H1 (cell line): ENCODE measurements at regions not wholly inside any gene's neighbourhood (a gene's known extent, or its start where the extent isn't known, plus 50 kb on each side); places are given as distances from the start of the nearest gene placed in this dataset.

ENCODE experiments used
- CTCF ChIA-PET: fragments of 300-600 bp; sonication (Branson Sonifier 250); formaldehyde crosslinking; loops from one replicate; lab custom pipeline; 2021; ENCODE audit not compliant: partially characterized antibody; lab: Charles Lee
- POLR2A ChIA-PET: fragments of 300-600 bp; sonication (Branson Sonifier 250); formaldehyde crosslinking; loops from one replicate; lab custom pipeline; 2021; ENCODE audit warnings: inconsistent platforms; ENCODE audit not compliant: partially characterized antibody; lab: Charles Lee
- DNase-seq, 2 experiments: peaks; one replicate each; pipeline versions ENCODE4 v3.0.0 to v3.0.0-alpha.2; 2010 to 2022; ENCODE audit warnings: low spot score in 2 of 2, low read depth in 1 of 2, mixed read lengths in 1 of 2
- FAIRE-seq: peaks from 2 replicates; lab custom pipeline; 2011; peaks lifted over from hg19 to GRCh38; lab: Jason Lieb, UNC
- H2AFZ ChIP-seq: 2 replicates; pipeline ENCODE4 v1.8.1; 2012; ENCODE audit warnings: low read length, inconsistent platforms
- H2AK5ac ChIP-seq: 2 replicates; pipeline ENCODE4 v1.6.1; 2013; ENCODE audit warnings: low read depth, low read length
- H2BK120ac ChIP-seq: replicated peaks from 2 replicates; pipeline ENCODE3; 2013; ENCODE audit warnings: low read depth, low read length, inconsistent platforms
- H2BK12ac ChIP-seq: 2 replicates; pipeline ENCODE4 v1.6.1; 2013; ENCODE audit warnings: low read depth, low read length
- H2BK15ac ChIP-seq: 2 replicates; pipeline ENCODE4 v1.6.1; 2013; ENCODE audit warnings: low read length
- H2BK20ac ChIP-seq: 2 replicates; pipeline ENCODE4 v1.6.1; 2013; ENCODE audit warnings: low read length
- H2BK5ac ChIP-seq: 2 replicates; pipeline ENCODE4 v1.6.1; 2013; ENCODE audit warnings: low read depth, low read length
- H3K14ac ChIP-seq: 2 replicates; pipeline ENCODE4 v1.6.1; 2013; ENCODE audit warnings: inconsistent platforms; ENCODE audit not compliant: insufficient read length
- H3K18ac ChIP-seq: 2 replicates; pipeline ENCODE4 v1.6.1; 2013; ENCODE audit warnings: low read length; ENCODE audit errors: extremely low read depth
- H3K23ac ChIP-seq: 2 replicates; pipeline ENCODE4 v1.6.1; 2013; ENCODE audit warnings: inconsistent platforms; ENCODE audit not compliant: insufficient read length
- H3K23me2 ChIP-seq: 2 replicates; pipeline ENCODE4 v1.6.1; 2013; ENCODE audit warnings: low read depth, low read length
- H3K27ac ChIP-seq: 2 replicates; pipeline ENCODE4 v1.6.1; 2011; ENCODE audit warnings: low read depth, low read length, inconsistent platforms
- H3K27me3 ChIP-seq, 4 experiments: replicated peaks in 1 of 4; 1 replicate in 1 of 4; 2 replicates in 3 of 4; pipeline versions ENCODE4 v1.6.1 to v1.8.1; 2011 to 2013; ENCODE audit warnings: low read length in 3 of 4, mild to moderate bottlenecking in 3 of 4, inconsistent platforms in 2 of 4, mixed read lengths in 2 of 4, moderate library complexity in 1 of 4; ENCODE audit not compliant: control insufficient read depth in 3 of 4, insufficient read depth in 3 of 4; ENCODE audit errors: extremely low read depth in 1 of 4
- H3K36me3 ChIP-seq, 4 experiments: 2 replicates each; pipeline versions ENCODE4 v1.6.1 to v1.8.1; 2011 to 2013; ENCODE audit warnings: mild to moderate bottlenecking in 4 of 4, low read length in 3 of 4, moderate library complexity in 2 of 4, control low read depth in 1 of 4, inconsistent platforms in 1 of 4; ENCODE audit not compliant: insufficient read depth in 4 of 4, control insufficient read depth in 2 of 4
- H3K4ac ChIP-seq: replicated peaks from 2 replicates; pipeline ENCODE3; 2013; ENCODE audit warnings: low read length, low read depth, mixed read lengths, inconsistent platforms; ENCODE audit not compliant: insufficient read length
- H3K4me1 ChIP-seq, 4 experiments: replicated peaks in 1 of 4; 1 replicate in 1 of 4; 2 replicates in 3 of 4; pipeline versions ENCODE4 v1.6.1 to v1.8.1; 2011 to 2013; ENCODE audit warnings: low read length in 3 of 4, inconsistent platforms in 2 of 4, mixed read lengths in 1 of 4; ENCODE audit not compliant: insufficient read depth in 4 of 4, control insufficient read depth in 3 of 4
- H3K4me2 ChIP-seq, 2 experiments: 2 replicates each; pipeline versions ENCODE4 v1.6.1 to v1.8.1; 2011 to 2013; ENCODE audit warnings: low read depth in 2 of 2, low read length in 2 of 2, control low read depth in 1 of 2, inconsistent platforms in 1 of 2, mild to moderate bottlenecking in 1 of 2; ENCODE audit not compliant: insufficient read depth in 1 of 2
- H3K4me3 ChIP-seq, 4 experiments: fragments of 200-600, 300-600 bp in 1 of 4; sonication (generic), shearing (Covaris generic), sonication (Bioruptor Twin) in 1 of 4; 2 replicates each; pipeline versions ENCODE4 v1.5.1 to v1.8.1; 2011 to 2016; ENCODE audit warnings: low read length in 4 of 4, low read depth in 3 of 4, control low read depth in 2 of 4, inconsistent platforms in 2 of 4, mild to moderate bottlenecking in 2 of 4, mixed read lengths in 1 of 4, moderate library complexity in 1 of 4; ENCODE audit not compliant: insufficient read depth in 2 of 4; ENCODE audit errors: extremely low read depth in 1 of 4
- H3K56ac ChIP-seq: replicated peaks from 2 replicates; pipeline ENCODE3; 2013; ENCODE audit warnings: low read depth, mild to moderate bottlenecking, mixed read lengths, low read length, inconsistent platforms; ENCODE audit not compliant: insufficient read length
- H3K79me1 ChIP-seq: 2 replicates; pipeline ENCODE4 v1.6.1; 2013; ENCODE audit warnings: low read depth, low read length, control low read depth
- H3K79me2 ChIP-seq, 2 experiments: 2 replicates each; pipeline versions ENCODE4 v1.6.1 to v1.8.1; 2012 to 2013; ENCODE audit warnings: low read length in 2 of 2, mild to moderate bottlenecking in 2 of 2, inconsistent platforms in 1 of 2; ENCODE audit not compliant: insufficient read depth in 2 of 2, control insufficient read depth in 1 of 2
- H3K9ac ChIP-seq, 4 experiments: replicated peaks in 1 of 4; 1 replicate in 1 of 4; 2 replicates in 3 of 4; pipeline versions ENCODE4 v1.6.1 to v1.8.1; 2011 to 2013; ENCODE audit warnings: low read depth in 3 of 4, low read length in 3 of 4, control low read depth in 2 of 4, mild to moderate bottlenecking in 2 of 4, moderate library complexity in 2 of 4, inconsistent platforms in 1 of 4; ENCODE audit errors: extremely low read depth in 1 of 4
- H3K9me3 ChIP-seq, 2 experiments: 2 replicates each; pipeline versions ENCODE4 v1.6.1 to v1.8.1; 2012 to 2013; ENCODE audit warnings: mild to moderate bottlenecking in 2 of 2, moderate library complexity in 2 of 2, control low read depth in 1 of 2, inconsistent platforms in 1 of 2, low read depth in 1 of 2, low read length in 1 of 2, mixed read lengths in 1 of 2; ENCODE audit not compliant: insufficient read depth in 2 of 2
- H4K20me1 ChIP-seq, 2 experiments: replicated peaks in 1 of 2; 2 replicates each; pipeline versions ENCODE3 to v1.8.1; 2011 to 2013; ENCODE audit warnings: inconsistent platforms in 2 of 2, low read length in 2 of 2, mild to moderate bottlenecking in 1 of 2; ENCODE audit not compliant: insufficient read depth in 2 of 2, control insufficient read depth in 1 of 2
- H4K5ac ChIP-seq: 2 replicates; pipeline ENCODE4 v1.6.1; 2013; ENCODE audit warnings: low read length, low read depth, mixed read lengths, inconsistent platforms; ENCODE audit not compliant: insufficient read length
- H4K8ac ChIP-seq: 2 replicates; pipeline ENCODE4 v1.8.0; 2013; ENCODE audit warnings: mild to moderate bottlenecking, moderate library complexity, low read length, inconsistent platforms; ENCODE audit not compliant: insufficient read depth; ENCODE audit errors: extremely low read depth
- H4K91ac ChIP-seq: replicated peaks from 2 replicates; pipeline ENCODE3; 2013; ENCODE audit warnings: low read length, mixed read lengths, inconsistent platforms; ENCODE audit not compliant: insufficient read length
- BCL11A ChIP-seq, 2 experiments: IDR thresholded peaks; one replicate each; pipeline ENCODE4 v1.6.1; 2011; ENCODE audit warnings: low read depth in 2 of 2, low read length in 2 of 2, mild to moderate bottlenecking in 2 of 2
- CBX8 ChIP-seq: fragments of 300-800, 300-1000 bp; sonication (generic); IDR thresholded peaks from 2 replicates; pipeline ENCODE4 v1.7.1; 2016; ENCODE audit warnings: low read depth, low read length, borderline replicate concordance
- CEBPB ChIP-seq: IDR thresholded peaks from 2 replicates; pipeline ENCODE4 v1.6.1; 2012; ENCODE audit warnings: low read depth, low read length
- FOSL1 ChIP-seq: IDR thresholded peaks from 2 replicates; pipeline ENCODE4 v1.6.1; 2011; ENCODE audit warnings: mild to moderate bottlenecking, low read depth, low read length, moderate library complexity; ENCODE audit not compliant: insufficient read depth
- KDM5A ChIP-seq: fragments of 200-600 bp; IDR thresholded peaks from 2 replicates; pipeline ENCODE4 v1.7.1; 2012; ENCODE audit warnings: mild to moderate bottlenecking, low read length, inconsistent platforms, mixed read lengths
- PHF8 ChIP-seq: fragments of 200-600 bp; sonication (generic); conservative IDR thresholded peaks from 2 replicates; pipeline ENCODE4 v1.7.1; 2012; ENCODE audit warnings: low read depth, mild to moderate bottlenecking, inconsistent platforms, low read length, moderate library complexity
- RNF2 ChIP-seq: fragments of 200-900, 300-1000 bp; sonication (generic); IDR thresholded peaks from 2 replicates; pipeline ENCODE4 v1.7.1; 2016; ENCODE audit warnings: borderline replicate concordance, low read depth, mild to moderate bottlenecking, antibody characterized with exemption, low read length; ENCODE audit not compliant: poor library complexity, severe bottlenecking; ENCODE audit errors: missing control alignments
- SP1 ChIP-seq: IDR thresholded peaks from 2 replicates; pipeline ENCODE4 v1.6.1; 2011; ENCODE audit warnings: low read depth, low read length
- TAF7 ChIP-seq: optimal IDR thresholded peaks from 2 replicates; pipeline ENCODE3; 2011; ENCODE audit warnings: low read depth, mild to moderate bottlenecking, inconsistent platforms, low read length, moderate library complexity, borderline replicate concordance
- TBP ChIP-seq: IDR thresholded peaks from 2 replicates; pipeline ENCODE4 v1.6.1; 2011; ENCODE audit warnings: low read depth, low read length, improper control_type of control experiment
- WGBS, 2 experiments: shearing (Covaris generic) in 1 of 2; methylation state at CpG; one replicate each; pipeline versions ENCODE4 v1.1.6 to v1.1.7; 2013 to 2015; ENCODE audit warnings: low lambda C conversion rate in 2 of 2, mixed read lengths in 2 of 2, inconsistent platforms in 1 of 2, low coverage in 1 of 2, missing lambda C conversion rate in 1 of 2; ENCODE audit not compliant: insufficient replicate concordance in 2 of 2, insufficient coverage in 1 of 2, insufficient read length in 1 of 2; ENCODE audit errors: extremely low coverage in 1 of 2, missing lambda C conversion rate in 1 of 2; 5-methylcytosine and 5-hydroxymethylcytosine counted together
- TF ChIP-seq, protein P1 (sequence below): IDR thresholded peaks from 2 replicates; pipeline ENCODE4 v1.6.1; 2012; ENCODE audit warnings: inconsistent platforms
- TF ChIP-seq, protein P2 (sequence below): IDR thresholded peaks from 2 replicates; pipeline ENCODE4 v1.6.1; 2012; ENCODE audit warnings: low read length, inconsistent platforms

- peaks cover 4 to 8% of the 10 kb centered on the region in 2 experiments; a peak in 1 of 4 replicates for H3K9me3 ChIP-seq
- no peak overlapping the region for H2BK5ac ChIP-seq
- ChIA-PET CTCF (interaction anchor here (1.2 kb wide), 2 partner anchors 9 to 27 kb away, joined by 3 read pairs; no protein-coding TSS in a partner anchor), POLR2A (no interaction called here)
- H4K8ac ChIP-seq: no peak overlapping the region
- no peak overlapping the region for H2AK5ac ChIP-seq
- H2BK12ac ChIP-seq: no peak overlapping the region
- no peaks in the 10 kb centered on the region for H3K79me1 ChIP-seq
- no peaks in the 10 kb centered on the region for H3K79me2 ChIP-seq
- no peak overlapping the region for H3K27ac ChIP-seq
- no peak overlapping the region for H2BK15ac ChIP-seq
- H3K9ac ChIP-seq: no peak overlapping the region
- H3K18ac ChIP-seq: no peak overlapping the region
- no peak overlapping the region for H3K4me3 ChIP-seq
- H3K27me3 ChIP-seq: no peaks in the 10 kb centered on the region
- H3K4me2 ChIP-seq: no peak overlapping the region
- H4K20me1 ChIP-seq: no peaks in the 10 kb centered on the region
- H3K36me3 ChIP-seq: no peaks in the 10 kb centered on the region
- H3K4me1 ChIP-seq: no peaks in the 10 kb centered on the region
- H3K23ac ChIP-seq: no peak overlapping the region
- DNase-seq: no peak
- FAIRE-seq: no peak
- no peaks in the 10 kb centered on the region for H3K23me2 ChIP-seq
- H4K91ac ChIP-seq: no peak overlapping the region
- H3K14ac ChIP-seq: no peak overlapping the region
- H3K4ac ChIP-seq: no peak overlapping the region
- no peak overlapping the region for H3K56ac ChIP-seq
- 90% methylated on average over 3 of the region's 3 CpGs; no CpG with 5 or more reads in 1 of the 2 experiments for WGBS, 2 experiments
- H2BK120ac ChIP-seq: no peak overlapping the region
- H2AFZ ChIP-seq: no peak overlapping the region
- H4K5ac ChIP-seq: no peak overlapping the region
- no peak overlapping the region for H2BK20ac ChIP-seq
- TF ChIP-seq CEBPB (no peak), SP1 (no peak), RNF2 (no peak), PHF8 (no peak), TAF7 (no peak), KDM5A (no peak), TBP (no peak), BCL11A (IDR thresholded peaks at IDR 0.05; ENCODE audit: low read depth in 2 of 2, low read length in 2 of 2) (no peak), FOSL1 (no peak), CBX8 (no peak)
- TF ChIP-seq, protein P1, sequence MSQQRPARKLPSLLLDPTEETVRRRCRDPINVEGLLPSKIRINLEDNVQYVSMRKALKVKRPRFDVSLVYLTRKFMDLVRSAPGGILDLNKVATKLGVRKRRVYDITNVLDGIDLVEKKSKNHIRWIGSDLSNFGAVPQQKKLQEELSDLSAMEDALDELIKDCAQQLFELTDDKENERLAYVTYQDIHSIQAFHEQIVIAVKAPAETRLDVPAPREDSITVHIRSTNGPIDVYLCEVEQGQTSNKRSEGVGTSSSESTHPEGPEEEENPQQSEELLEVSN: no peak
- TF ChIP-seq, protein P2, sequence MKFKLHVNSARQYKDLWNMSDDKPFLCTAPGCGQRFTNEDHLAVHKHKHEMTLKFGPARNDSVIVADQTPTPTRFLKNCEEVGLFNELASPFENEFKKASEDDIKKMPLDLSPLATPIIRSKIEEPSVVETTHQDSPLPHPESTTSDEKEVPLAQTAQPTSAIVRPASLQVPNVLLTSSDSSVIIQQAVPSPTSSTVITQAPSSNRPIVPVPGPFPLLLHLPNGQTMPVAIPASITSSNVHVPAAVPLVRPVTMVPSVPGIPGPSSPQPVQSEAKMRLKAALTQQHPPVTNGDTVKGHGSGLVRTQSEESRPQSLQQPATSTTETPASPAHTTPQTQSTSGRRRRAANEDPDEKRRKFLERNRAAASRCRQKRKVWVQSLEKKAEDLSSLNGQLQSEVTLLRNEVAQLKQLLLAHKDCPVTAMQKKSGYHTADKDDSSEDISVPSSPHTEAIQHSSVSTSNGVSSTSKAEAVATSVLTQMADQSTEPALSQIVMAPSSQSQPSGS: no peak
Observed at GRCh38 chr2:129247751-129248150, 731.7 kb upstream of the RAB6C start.
